GM12892 (cell line): ENCODE measurements at regions not wholly inside any gene's neighbourhood (a gene's known extent, or its start where the extent isn't known, plus 50 kb on each side); places are given as distances from the start of the nearest gene placed in this dataset.

ENCODE experiments used
- POLR2A ChIP-seq: IDR thresholded peaks from 2 replicates; pipeline ENCODE4 v1.6.1; 2011; ENCODE audit warnings: low read depth, low read length, control low read depth
- POLR2AphosphoS5 ChIP-seq: IDR thresholded peaks from 2 replicates; pipeline ENCODE4 v1.6.1; 2011; ENCODE audit warnings: low read depth, low read length, control low read depth

DNA sequence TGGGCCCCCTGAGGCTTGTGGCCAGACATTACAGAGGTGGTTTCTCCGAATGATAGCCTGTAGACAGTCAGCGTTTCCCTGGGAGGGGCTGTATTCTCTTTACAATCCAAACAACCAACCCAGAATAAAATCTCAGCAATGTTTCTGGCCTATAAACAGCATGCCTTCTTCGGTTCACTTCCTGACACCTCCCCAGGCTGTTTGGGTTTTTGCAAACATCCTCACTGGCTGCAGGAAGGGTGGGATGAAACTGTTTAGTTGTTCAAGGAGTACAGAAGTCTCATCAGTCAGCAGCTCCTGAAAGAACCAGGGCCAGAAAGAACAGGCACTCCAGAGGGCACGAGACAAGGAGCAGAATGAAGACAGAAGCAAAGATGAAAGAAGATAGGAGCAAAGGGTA, 350.0 kb downstream of the QKI start:
- no peak for TF ChIP-seq POLR2AphosphoS5
- TF ChIP-seq POLR2A: no peak
